NCI-H69 (cell line): ENCODE measurements at regions not wholly inside any gene's neighbourhood (a gene's known extent, or its start where the extent isn't known, plus 50 kb on each side); places are given as distances from the start of the nearest gene placed in this dataset.

Source experiments
- DNase-seq: peaks from one replicate; lab custom pipeline; 2025; lab: John Stamatoyannopoulos, UW

DNA sequence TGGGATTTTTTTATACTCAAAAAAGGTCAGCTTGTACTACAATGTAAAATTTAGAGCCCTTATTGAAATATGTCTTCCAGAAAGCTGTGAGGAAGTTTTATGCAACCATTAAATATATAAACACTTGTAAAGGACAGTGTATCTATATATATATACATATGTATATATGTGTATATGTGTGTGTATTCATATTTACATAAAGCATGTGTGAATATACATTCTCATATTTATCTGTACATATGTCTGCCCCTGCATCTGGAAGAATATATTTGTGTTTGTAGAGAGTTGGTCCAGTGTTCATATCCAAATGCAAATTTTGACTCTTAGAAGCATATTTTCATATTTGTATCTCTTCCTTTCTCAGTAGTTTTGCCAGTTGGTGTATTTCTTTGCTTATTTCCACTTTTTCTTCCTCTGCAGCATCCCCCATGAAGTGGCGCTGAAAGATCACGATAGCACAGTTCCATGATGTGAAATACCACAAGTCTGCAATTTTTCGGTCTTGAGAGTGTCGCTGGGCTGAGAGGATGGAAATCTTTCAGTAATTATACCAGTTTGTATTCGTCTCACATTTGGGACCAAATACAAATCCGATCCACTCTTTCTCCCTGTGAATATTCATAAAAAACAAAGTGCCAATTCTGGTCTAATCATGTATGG is 311.7 kb upstream of the DPH6 start:
- no peak for DNase-seq

DNA sequence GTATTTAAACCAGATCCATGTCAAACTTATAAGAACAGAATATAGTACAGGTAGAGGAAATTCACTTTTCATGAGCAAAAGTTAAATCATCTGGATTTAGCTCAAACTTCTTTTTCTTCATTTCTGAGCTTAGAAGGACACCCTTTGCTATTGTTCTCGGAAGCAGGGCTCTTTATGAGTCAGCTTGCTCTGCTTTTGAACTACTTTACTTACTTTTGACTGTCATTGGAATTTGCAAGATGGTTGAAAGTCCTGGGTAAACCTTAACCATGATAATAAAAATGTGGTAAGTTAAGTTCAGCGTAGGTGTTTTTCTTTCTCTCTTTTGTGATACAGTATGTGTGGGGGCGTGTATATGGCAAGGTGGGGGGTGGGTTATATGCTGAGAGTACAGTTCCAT is 312.7 kb upstream of the DPH6 start:
- DNase-seq = no peak

DNA sequence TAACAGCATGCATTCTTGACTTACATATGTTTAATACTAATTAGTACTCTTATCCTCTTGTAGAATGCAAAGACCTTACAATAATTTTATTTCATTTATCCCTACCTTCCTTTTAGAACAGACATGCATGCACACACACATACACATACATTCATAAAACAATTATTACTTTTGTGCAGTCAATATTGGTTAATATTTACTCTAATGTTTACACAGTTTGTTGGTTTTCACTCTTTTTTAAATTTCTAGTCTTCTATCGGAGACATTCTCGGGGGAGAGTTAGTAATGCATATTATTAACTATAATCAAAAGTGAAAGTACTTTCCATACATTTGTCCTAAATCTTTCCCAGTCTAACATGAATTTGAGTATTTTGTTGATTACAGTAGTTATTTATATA is 317.7 kb upstream of the DPH6 start:
- DNase-seq = no peak

DNA sequence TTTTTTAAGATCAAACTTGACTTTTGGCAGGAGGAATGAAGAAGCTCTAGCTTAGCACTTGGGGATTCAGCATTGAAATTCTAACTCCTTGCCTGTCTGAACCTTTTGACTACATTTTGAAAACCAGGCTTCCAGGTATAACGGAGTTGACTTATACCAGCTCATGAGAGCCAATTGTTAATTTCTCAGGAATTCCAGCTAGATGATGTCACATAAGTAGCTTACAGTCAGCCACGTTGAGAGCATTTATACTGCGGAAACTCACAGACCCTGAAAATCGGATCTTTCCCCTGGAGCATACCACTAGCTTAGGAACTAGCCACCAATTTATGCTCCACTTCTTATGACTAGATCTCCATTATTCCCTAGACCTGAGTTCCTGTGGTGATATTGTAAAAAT is 321.4 kb upstream of the DPH6 start:
- no peak for DNase-seq

DNA sequence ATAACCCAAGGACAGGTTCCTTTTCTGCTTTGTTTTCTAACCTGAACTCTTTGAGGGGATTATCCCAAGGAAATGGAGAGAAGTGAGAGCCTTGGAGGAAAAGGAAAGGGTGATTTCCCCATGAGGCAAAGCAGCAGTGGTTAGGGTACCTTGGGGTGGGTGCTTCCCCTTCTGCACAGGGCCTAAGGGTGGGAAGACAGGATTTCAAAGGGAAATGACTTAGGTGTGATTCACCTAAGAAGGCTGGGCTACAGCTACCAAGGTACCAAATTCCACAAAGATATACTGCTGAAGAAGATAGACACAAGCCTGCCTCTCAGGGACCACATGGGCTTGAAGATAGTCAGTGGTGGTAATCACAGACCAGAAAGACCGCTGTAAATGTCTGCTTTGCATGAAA is 325.3 kb upstream of the DPH6 start:
- DNase-seq = no peak

DNA sequence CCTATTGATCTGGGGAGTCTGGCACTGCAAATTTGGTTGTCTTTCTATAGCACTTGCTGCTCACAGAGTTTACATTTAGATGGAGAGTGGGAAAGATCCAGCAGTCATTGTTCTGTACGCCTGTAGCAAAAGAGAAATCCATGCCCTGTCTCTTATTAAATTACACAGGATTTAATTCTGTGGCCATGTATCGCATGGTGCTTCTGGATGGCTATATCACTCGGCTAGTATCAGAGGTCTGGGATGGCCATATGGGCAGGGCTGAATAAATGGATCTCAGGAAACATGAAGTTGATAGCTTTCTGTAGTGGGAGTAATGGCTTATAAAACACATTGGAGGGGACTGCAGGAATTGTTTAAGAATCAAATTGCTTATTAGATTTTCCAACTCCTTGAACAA is 325.8 kb upstream of the DPH6 start:
- DNase-seq = no peak

DNA sequence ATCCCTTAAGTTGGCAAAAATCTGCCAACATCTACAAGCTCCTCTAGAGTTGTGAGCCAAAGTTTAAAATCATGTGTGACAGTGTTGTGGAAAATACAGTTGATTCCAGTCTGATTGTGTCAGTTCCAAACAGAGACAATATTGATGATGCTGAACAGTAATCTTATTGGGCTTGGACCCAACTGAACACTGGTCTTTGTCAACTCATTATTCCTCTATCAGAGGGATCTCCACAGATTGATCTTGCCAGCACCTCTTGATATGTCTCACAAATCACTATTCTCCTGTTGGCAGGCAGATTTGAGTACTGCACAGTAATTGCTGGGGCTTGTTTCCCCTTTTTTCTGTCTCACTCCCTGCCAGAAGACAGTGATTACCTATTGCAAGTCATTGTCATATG is 326.6 kb upstream of the DPH6 start:
- no peak for DNase-seq

DNA sequence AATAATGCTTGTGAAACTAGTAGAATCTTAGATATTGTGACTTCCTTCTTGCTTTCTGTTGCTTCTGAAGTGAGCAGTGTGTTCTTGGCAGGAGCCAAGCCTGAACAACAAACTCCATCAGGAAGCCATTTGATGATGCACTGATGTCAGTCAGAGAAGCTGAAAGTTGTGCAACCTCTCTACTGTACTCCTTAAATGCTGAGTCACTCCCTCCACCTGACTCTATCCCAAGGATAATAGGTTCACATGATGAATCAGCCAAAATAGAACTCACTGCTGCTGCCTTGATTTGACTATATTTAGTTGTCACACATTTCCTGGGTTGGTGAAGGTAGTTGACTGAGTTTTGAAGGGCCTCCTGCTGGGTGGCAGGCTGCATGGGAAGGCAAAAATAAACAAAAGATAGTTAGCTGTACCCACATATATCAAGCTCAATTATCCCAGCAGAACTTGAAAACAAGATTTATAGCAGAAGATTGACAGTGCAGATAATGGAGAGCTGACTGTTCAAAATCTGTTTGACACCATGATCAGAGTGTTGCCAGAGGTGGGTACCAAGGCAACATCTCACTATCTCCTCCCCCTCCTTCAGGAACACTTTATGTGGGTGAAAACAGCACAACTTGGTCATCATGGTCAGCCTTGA is 328.4 kb upstream of the DPH6 start:
- peak; percentile 70 for DNase-seq

DNA sequence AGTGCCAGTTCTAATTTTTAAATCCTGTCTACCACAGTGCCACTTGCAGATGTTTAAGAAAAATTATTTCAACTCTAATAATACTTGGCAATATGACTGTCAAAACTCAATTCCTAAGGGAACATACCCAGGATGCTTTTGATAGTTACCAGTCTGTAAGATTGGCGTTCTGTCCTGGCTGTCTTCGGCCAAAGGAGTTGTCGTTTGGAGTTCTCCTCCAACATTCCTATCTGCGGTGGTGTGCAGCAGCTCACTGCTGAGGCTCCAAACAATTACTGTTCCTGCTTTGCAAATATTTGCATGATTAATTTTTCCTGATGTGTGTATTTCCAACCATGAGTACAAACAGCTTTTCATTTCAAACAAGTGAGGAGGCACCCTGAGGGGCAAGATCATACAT is 330.8 kb upstream of the DPH6 start:
- peak; percentile 83 for DNase-seq

DNA sequence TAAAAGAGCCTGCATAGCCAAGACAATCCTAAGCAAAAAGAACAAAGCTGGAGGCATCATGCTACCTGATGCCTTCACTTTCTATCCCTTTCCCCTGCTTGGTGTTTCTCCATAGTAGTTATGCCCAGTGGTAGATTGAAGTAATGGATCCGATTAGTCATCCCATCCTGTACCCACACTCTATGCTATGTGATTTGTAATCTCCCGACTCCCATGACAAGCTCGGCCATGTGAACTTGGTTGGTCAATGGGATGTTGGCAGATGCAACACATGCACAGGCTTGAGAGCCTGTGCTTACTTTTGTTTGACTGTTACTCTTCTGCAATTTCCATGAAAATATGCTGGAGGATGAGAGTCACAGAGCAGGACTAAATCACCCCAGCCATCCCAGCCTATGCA is 334.9 kb upstream of the DPH6 start:
- DNase-seq = no peak

DNA sequence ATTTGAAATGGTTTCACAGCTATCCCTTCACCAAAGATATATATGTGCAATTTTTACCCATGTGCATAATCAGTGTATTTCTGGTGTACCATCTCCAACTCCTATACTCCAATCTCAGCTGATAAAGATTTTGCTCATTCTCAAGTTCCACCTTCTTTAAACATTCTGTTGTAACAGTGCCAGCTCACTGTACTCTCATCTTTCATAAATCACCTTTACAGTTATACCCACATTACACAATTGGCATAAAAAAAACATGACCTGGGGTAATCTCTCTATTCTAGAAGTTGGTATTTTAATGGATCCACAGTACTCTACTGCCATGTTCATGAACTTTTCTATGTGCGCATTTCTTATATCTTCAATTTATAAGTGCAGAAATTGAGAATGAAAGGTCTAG is 339.9 kb upstream of the DPH6 start:
- DNase-seq = peak; percentile 44

DNA sequence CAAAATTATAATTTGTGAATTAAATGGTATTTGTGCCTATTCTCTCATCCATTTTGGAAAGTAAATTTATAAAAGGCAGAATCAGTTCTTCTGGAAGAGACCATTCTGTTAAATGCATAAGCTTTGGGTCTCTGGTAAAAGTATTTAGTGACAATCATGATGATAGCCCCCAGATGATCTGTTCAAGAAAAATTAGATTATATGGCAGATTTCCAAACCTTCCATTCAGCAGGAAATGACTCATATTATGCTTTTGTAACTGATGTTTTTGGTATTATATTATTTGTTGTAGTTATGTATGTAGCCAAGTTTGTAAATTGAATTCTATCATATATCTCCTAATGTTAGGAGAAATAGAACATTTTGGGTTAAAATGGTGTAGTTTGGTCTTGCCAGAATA is 340.8 kb upstream of the DPH6 start:
- peak; percentile 29 for DNase-seq

DNA sequence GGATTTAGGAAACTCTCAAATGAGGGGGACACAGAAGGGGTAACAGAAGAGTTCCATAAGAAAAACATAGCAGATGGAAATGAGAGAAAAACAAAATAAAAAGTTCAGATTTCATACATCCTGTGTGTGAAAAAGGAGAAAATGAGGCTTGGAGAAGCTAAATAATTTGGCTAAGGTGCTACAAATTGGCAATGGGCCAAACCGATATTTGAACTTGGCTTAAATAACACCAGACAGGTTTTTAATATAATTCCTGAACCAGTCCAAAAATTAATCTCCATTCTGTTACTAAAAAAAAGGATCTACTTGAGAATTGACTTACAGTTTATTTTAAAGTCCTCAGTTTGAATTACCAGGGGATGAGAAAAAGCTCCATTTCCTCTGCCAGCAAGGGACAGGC is 342.9 kb upstream of the DPH6 start:
- peak; percentile 54 for DNase-seq

DNA sequence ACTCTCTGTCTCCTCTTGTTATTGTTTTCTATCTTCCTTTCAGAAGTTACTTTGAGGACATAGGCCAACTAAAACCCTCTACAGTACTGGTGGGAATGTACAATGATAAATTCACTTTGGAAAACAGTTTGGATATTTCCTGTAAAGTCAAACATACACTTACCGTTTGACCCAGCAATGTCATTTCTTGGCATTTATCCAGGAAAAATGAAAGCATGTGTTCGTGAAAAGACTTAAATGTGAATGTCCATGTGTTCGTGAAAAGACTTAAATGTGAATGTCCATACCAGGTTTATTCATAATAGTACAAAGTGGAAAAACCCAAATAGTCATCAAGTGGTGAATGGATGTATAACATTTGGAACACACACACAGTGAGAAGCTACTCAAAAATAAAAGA is 361.5 kb upstream of the DPH6 start:
- no peak for DNase-seq

DNA sequence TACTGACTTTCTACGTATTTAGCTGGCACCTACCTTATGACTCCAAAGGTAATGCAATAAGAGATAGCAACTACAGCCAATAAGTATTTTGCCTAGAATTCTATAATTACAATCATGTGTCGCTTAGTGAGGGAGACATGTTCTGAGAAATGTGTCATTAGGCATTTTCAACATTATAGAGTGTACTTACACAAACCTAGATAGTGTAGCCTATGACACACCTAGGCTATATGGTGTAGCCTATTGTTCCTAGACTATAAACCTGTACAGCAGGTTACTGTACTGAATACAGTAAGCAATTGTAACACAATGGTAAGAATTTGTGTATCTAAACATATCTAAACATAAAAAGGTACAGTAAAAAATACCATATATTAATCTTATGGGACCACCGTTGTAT is 363.4 kb upstream of the DPH6 start:
- peak; percentile 24 for DNase-seq

DNA sequence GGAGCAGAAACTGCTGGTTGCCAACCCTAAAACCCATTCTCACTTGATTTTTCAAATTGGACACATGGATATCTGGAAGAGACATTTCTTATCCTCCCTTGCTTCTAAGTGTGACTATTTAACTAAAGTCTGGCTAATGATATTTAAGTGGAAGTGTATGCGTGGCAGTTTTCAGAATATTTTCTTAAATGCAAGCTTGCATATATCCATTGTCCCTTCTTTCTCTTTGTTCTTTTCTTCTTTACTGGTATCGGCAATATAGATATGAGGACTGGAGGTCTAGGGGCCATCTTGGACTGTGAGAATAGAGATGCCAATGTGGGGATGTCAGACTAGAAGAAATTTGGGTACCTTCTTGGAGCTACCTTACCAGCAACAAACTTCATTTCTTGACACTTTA is 364.3 kb upstream of the DPH6 start:
- no peak for DNase-seq

DNA sequence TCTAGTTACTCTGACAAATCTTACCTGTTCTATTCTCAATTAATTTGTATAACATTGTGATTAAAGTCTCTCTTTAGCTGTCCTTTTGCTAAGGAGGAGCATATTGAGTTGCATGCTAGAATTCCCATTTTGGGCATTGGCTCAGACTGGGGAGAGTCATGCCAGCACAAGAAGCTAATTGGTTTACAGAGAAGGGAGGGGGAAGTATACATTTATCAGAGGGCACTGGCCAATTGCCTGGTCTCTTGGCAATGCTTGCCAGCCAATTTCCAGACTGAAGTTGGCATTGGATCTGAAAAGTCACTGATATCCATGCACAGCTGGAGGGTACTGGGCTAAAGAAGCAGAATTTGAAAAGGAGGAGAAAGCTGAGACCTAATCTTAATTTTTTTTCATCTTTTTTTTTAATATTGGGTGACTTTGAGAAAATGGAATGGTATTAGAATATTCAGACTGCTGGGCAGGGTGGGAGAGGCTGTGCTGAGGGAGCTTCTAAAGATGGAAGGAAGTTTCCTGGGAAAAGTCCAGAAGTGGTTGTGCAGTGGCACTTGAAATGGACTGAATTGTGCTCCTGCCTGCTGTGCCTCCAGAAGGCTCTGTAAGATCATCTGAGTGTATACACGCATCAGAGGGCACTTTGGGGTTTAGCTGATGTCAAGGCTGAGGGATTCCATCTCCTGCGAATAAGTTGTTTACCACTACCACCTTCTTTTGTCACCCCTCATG is 365.2 kb upstream of the DPH6 start:
- DNase-seq = peak; percentile 78

DNA sequence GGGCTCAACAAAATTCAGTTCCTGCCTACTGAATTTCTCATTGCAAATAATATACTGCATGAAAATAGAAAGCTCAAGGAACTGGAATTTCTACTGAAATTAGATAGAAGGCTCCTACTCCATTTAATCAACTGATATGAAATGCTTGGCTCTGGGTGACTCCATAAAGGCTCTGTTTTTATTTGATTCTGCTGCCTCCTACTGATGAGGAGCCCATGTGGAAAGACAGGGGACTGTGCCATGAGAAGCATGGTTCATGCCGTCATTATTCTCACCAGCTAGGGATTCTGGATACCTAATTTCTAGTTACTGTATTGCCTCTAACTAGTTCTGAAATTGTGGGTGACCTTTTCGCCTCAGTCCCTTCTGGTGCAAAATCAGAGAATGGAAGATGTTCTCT is 366.2 kb upstream of the DPH6 start:
- peak; percentile 30 for DNase-seq

DNA sequence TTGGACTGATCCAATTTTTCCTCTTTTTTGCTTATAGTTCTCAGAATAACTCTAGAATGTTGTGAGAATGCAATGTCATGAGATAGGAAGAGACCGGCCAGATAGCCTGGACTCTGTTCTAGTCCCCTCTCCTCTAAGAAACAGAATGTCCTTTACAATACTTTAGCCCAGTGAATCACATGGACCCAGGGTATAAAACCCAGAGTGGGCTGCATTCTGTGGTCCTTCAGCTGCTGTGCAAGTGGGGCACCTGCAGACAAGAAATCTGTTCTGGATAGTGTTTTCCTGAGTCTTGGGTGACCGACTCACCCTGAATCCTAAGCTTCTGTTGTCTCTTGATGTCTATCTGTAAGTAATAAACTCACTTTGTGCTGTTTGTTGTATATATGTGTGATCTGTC is 368.6 kb upstream of the DPH6 start:
- no peak for DNase-seq

DNA sequence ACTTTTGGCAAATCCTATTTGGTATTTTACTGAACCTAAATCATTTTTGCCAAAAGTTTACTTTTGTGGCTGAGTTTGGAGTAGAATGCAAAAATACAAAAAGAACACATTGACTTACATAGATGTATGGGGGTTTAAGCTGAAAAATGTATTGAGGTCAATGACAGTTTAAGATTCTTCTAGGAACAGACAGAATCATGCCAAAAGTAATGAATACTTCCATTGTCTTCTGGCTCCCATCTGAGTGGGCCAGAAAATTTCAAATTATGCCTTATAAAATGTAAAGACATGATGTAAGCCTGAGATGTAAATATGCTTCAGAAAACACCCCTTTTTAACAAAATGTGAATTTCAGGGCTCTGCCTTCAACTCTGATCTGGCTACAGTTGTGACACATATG is 375.1 kb upstream of the DPH6 start:
- no peak for DNase-seq

DNA sequence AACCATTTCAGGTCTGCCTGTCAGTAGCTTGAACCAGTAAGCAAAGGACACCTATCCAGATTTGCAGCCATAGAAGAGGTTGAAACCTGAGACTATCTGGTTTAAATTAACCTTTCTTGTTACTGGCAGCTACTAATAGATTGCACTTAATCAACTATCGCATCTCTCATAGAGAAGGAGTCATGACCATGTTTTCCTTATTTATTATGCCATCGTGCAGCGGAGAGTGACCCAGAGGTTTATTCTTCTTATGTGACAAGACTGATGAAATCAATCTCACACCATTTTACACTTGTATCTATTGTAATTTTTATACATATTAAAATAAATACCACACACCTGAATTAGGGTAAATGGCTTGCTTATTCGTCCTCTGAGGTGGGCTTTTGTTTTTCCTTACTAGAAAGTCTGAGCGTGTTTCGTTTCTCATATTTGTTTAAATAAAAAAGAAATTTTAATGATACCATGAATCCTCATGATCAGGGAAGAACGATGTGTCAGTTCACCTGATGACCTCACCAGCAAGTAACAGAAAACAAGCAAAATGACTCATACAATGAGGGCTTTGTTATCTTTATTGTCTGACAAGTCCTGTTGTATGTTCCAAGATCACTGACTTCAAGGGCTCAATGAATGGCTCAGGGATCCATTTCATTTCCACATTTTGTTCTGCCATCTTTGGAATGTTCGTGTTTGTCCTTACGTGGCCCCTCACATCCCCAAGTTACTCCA is 379.5 kb upstream of the DPH6 start:
- DNase-seq = peak; percentile 33

DNA sequence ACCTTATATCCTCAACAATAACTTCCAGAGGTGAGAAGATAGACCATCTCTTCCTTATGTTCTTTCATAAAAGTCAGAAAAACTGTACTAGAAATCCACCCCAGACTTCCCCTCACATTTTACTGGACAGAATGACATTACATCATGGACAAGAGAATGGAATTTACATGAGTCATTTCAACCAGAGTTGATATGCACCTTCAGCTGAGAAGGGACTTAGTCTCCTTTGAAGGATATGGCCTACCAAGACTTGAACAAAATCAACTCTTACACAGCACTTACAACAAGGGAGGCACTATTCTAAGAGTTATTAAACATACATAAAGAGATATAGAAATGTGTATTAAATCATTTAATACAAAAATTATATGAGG is 380.0 kb upstream of the DPH6 start:
- DNase-seq = no peak

DNA sequence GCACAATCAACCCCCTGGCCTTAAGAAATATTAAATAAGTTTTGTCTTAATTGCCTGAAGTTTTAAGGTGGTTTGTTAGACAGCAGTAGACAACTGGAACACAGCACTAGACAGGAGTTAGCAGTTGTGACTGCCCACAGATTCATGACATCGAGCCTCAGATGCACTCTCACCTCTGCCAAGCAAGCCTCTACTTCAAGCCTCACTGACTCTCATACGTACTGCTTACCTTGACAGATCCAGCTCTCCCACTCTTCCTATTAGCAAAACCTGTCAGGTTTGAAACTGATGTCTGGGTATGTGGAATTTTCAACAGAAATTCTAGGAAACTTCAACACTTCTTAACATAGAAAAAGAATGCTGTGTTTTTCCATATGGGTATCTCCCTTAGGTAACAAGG is 382.9 kb upstream of the DPH6 start:
- DNase-seq = no peak
